ENCODE measurements at regions not wholly inside any gene's neighbourhood (a gene's known extent, or its start where the extent isn't known, plus 50 kb on each side); places are given as distances from the start of the nearest gene placed in this dataset.

DNA sequence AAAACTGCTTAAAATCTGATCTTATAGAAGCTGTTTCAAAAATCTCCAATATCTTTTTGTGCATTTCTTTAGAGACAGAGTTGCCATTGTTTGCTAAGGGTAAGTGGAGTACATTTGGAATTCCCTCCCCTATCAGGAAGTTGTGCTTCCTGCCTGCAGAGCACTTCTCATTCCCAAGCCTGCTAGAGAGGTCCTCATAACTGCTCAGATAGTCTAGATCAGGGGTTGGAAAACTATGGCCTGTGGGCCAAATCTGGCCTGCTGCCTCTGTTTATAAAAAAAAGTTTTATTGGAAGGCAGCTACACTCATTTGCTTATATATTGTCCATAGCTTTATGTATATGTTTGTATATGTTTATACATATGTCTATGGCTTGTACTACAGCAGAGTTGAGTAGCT, 333.7 kb upstream of the PROK2 start:
- no peak overlapping the region for H3K18ac ChIP-seq (ENCODE audit: extremely low read depth, low read length)
- no peak overlapping the region for H3K9ac ChIP-seq (replicated peaks in 1 of 4; ENCODE audit: extremely low read depth in 1 of 4, low read depth in 3 of 4, low read length in 3 of 4)
- H3K4me1 ChIP-seq (replicated peaks in 1 of 4; ENCODE audit: control insufficient read depth in 3 of 4, insufficient read depth in 4 of 4, low read length in 3 of 4): peaks cover 0 to 5% (median 0%) of the 10 kb centered on the region in 4 experiments; a peak in 1 of 7 replicates
- no peaks in the 10 kb centered on the region for H3K79me2 ChIP-seq (ENCODE audit: control insufficient read depth in 1 of 2, insufficient read depth in 2 of 2, low read length in 2 of 2)
- no peaks in the 10 kb centered on the region for H3K9me3 ChIP-seq (ENCODE audit: insufficient read depth in 2 of 2, low read depth in 1 of 2, low read length in 1 of 2)
- no peak overlapping the region for H2BK5ac ChIP-seq (ENCODE audit: low read depth, low read length)
- no peak overlapping the region for H4K91ac ChIP-seq (replicated peaks; ENCODE audit: insufficient read length, low read length)
- no peak overlapping the region for H2BK120ac ChIP-seq (replicated peaks; ENCODE audit: low read depth, low read length)
- ChIA-PET CTCF (ENCODE audit: partially characterized antibody) (interaction anchor here (0.7 to 1.1 kb wide), 2 partner anchors 161 to 578 kb away, joined by 3 read pairs; no protein-coding TSS in a partner anchor), POLR2A (ENCODE audit: partially characterized antibody) (no interaction called here)
- no peaks in the 10 kb centered on the region for H4K20me1 ChIP-seq (replicated peaks in 1 of 2; ENCODE audit: control insufficient read depth in 1 of 2, insufficient read depth in 2 of 2, low read length in 2 of 2)
- FAIRE-seq: no peak
- no peaks in the 10 kb centered on the region for H3K36me3 ChIP-seq (ENCODE audit: control insufficient read depth in 2 of 4, insufficient read depth in 4 of 4, low read length in 3 of 4)
- no peak overlapping the region for H4K5ac ChIP-seq (ENCODE audit: insufficient read length, low read depth, low read length)
- no peak overlapping the region for H3K27ac ChIP-seq (ENCODE audit: low read depth, low read length)
- H3K14ac ChIP-seq (ENCODE audit: insufficient read length): no peak overlapping the region
- no peak overlapping the region for H2AK5ac ChIP-seq (ENCODE audit: low read depth, low read length)
- no peaks in the 10 kb centered on the region for H3K79me1 ChIP-seq (ENCODE audit: low read depth, low read length)
- no peak for DNase-seq (ENCODE audit: low read depth in 1 of 2, low spot score in 2 of 2)
- no peak overlapping the region for H3K23ac ChIP-seq (ENCODE audit: insufficient read length)
- H3K4me2 ChIP-seq (ENCODE audit: insufficient read depth in 1 of 2, low read depth in 2 of 2, low read length in 2 of 2): no peak overlapping the region
- TF ChIP-seq JUND (IDR thresholded peaks at IDR 0.05; ENCODE audit: low read length): no peak
- TF ChIP-seq HDAC2 (IDR thresholded peaks at IDR 0.05; ENCODE audit: borderline replicate concordance in 1 of 2, low read depth in 2 of 2, low read length in 2 of 2): no peak
- TF ChIP-seq, protein P1, sequence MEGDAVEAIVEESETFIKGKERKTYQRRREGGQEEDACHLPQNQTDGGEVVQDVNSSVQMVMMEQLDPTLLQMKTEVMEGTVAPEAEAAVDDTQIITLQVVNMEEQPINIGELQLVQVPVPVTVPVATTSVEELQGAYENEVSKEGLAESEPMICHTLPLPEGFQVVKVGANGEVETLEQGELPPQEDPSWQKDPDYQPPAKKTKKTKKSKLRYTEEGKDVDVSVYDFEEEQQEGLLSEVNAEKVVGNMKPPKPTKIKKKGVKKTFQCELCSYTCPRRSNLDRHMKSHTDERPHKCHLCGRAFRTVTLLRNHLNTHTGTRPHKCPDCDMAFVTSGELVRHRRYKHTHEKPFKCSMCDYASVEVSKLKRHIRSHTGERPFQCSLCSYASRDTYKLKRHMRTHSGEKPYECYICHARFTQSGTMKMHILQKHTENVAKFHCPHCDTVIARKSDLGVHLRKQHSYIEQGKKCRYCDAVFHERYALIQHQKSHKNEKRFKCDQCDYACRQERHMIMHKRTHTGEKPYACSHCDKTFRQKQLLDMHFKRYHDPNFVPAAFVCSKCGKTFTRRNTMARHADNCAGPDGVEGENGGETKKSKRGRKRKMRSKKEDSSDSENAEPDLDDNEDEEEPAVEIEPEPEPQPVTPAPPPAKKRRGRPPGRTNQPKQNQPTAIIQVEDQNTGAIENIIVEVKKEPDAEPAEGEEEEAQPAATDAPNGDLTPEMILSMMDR (IDR thresholded peaks at IDR 0.05; ENCODE audit: control extremely low read depth in 1 of 3, insufficient read depth in 1 of 3, low read depth in 1 of 3, low read length in 3 of 3): no peak
- no peak for TF ChIP-seq KDM4A (IDR thresholded peaks at IDR 0.05; ENCODE audit: low read depth, low read length, severe bottlenecking)
- H2AFZ ChIP-seq (ENCODE audit: low read length): no peak overlapping the region
- no peak overlapping the region for H3K56ac ChIP-seq (replicated peaks; ENCODE audit: insufficient read length, low read depth, low read length)
- no peak overlapping the region for H2BK15ac ChIP-seq (ENCODE audit: low read length)
- no peak overlapping the region for H3K4me3 ChIP-seq (ENCODE audit: extremely low read depth in 1 of 4, insufficient read depth in 2 of 4, low read depth in 3 of 4, low read length in 4 of 4)
- no peak overlapping the region for H3K4ac ChIP-seq (replicated peaks; ENCODE audit: insufficient read length, low read depth, low read length)
- H4K8ac ChIP-seq (ENCODE audit: extremely low read depth, insufficient read depth, low read length): no peak overlapping the region
- no peak overlapping the region for H2BK20ac ChIP-seq (ENCODE audit: low read length)
- H2BK12ac ChIP-seq (ENCODE audit: low read depth, low read length): no peak overlapping the region
- H3K27me3 ChIP-seq (replicated peaks in 1 of 4; ENCODE audit: control insufficient read depth in 3 of 4, extremely low read depth in 1 of 4, insufficient read depth in 3 of 4, low read length in 3 of 4): no peaks in the 10 kb centered on the region
- H3K23me2 ChIP-seq (ENCODE audit: low read depth, low read length): no peaks in the 10 kb centered on the region; the same call in 1 of the 2 replicates

All from H1 (cell line).